Fibroblast of lung (primary cell): ENCODE measurements at regions not wholly inside any gene's neighbourhood (a gene's known extent, or its start where the extent isn't known, plus 50 kb on each side); places are given as distances from the start of the nearest gene placed in this dataset.

ENCODE experiments used
- CTCF ChIP-seq, 2 donors: IDR thresholded peaks in 1 of 2; conservative IDR thresholded peaks in 1 of 2; 1 replicate in 1 of 2; 2 replicates in 1 of 2; pipeline ENCODE4 v1.5.1; 2011 to 2012; ENCODE audit warnings: low read length in 2 of 2, control low read depth in 1 of 2, inconsistent platforms in 1 of 2, low read depth in 1 of 2, mild to moderate bottlenecking in 1 of 2
- EZH2 ChIP-seq: IDR thresholded peaks from 2 replicates; pipeline ENCODE4 v1.5.1; 2012; ENCODE audit warnings: low read length, control low read depth, mild to moderate bottlenecking; ENCODE audit errors: missing control alignments

- TF ChIP-seq EZH2 (no peak), CTCF (conservative IDR thresholded peaks at IDR 0.05 in 1 of 2, IDR thresholded peaks at IDR 0.05 in 1 of 2; ENCODE audit: low read depth in 1 of 2, low read length in 2 of 2) (no peak)
Measured at GRCh38 chr14:97994020-97994531, 1196.9 kb downstream of the VRK1 start.
